IMR-90 (cell line): ENCODE measurements at regions not wholly inside any gene's neighbourhood (a gene's known extent, or its start where the extent isn't known, plus 50 kb on each side); places are given as distances from the start of the nearest gene placed in this dataset.

ENCODE experiments used
- BHLHE40 ChIP-seq: fragments of 150-350 bp; IDR thresholded peaks from 2 replicates; pipeline ENCODE4 v1.6.1; 2016; ENCODE audit warnings: mild to moderate bottlenecking, low read depth, low read length
- TF ChIP-seq, protein P1 (sequence below): conservative IDR thresholded peaks from 2 replicates; pipeline ENCODE4 v1.5.1; 2012; ENCODE audit warnings: mild to moderate bottlenecking, low read depth, low read length, improper control_type of control experiment

GRCh38 chr3:178084938-178085816 is 451.1 kb upstream of the KCNMB2 start:
- TF ChIP-seq BHLHE40: no peak
- TF ChIP-seq, protein P1, sequence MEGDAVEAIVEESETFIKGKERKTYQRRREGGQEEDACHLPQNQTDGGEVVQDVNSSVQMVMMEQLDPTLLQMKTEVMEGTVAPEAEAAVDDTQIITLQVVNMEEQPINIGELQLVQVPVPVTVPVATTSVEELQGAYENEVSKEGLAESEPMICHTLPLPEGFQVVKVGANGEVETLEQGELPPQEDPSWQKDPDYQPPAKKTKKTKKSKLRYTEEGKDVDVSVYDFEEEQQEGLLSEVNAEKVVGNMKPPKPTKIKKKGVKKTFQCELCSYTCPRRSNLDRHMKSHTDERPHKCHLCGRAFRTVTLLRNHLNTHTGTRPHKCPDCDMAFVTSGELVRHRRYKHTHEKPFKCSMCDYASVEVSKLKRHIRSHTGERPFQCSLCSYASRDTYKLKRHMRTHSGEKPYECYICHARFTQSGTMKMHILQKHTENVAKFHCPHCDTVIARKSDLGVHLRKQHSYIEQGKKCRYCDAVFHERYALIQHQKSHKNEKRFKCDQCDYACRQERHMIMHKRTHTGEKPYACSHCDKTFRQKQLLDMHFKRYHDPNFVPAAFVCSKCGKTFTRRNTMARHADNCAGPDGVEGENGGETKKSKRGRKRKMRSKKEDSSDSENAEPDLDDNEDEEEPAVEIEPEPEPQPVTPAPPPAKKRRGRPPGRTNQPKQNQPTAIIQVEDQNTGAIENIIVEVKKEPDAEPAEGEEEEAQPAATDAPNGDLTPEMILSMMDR: no peak
